COLO829 (cell line): ENCODE measurements at regions not wholly inside any gene's neighbourhood (a gene's known extent, or its start where the extent isn't known, plus 50 kb on each side); places are given as distances from the start of the nearest gene placed in this dataset.
"Not testable (repeated sequence)": the region's sequence is repeated elsewhere in the genome, so short reads cannot be mapped to it uniquely, and the experiment has no call there.

Source experiments
- DNase-seq: peaks from one replicate; pipeline ENCODE4 v3.0.0; 2012; ENCODE audit warnings: low spot score

- no peak for DNase-seq
Measured at GRCh38 chr6:2611092-2611491, 139.6 kb downstream of the MYLK4 start.

- DNase-seq, result no peak
Measured at GRCh38 chr6:2608503-2608902, 142.2 kb downstream of the MYLK4 start.

- DNase-seq, result no peak
Measured at GRCh38 chr6:2600363-2600762, 150.4 kb downstream of the MYLK4 start.

- no peak for DNase-seq
Measured at GRCh38 chr6:2599817-2600216, 150.9 kb downstream of the MYLK4 start.

GRCh38 chr6:2598867-2599266 is 151.9 kb downstream of the MYLK4 start:
- DNase-seq, result no peak

- no peak for DNase-seq
Measured at GRCh38 chr6:2597991-2598390, 152.7 kb downstream of the MYLK4 start.

GRCh38 chr6:2597457-2597856 is 153.3 kb downstream of the MYLK4 start:
- DNase-seq, result not testable (repeated sequence)

- no peak for DNase-seq
Measured at GRCh38 chr6:2596222-2596621, 154.5 kb downstream of the MYLK4 start.

GRCh38 chr6:2594868-2595267 is 155.9 kb downstream of the MYLK4 start:
- no peak for DNase-seq

GRCh38 chr6:2593167-2593566 is 157.6 kb downstream of the MYLK4 start:
- DNase-seq, result no peak

- no peak for DNase-seq
Measured at GRCh38 chr6:2589171-2589661, 161.5 kb downstream of the MYLK4 start.

- DNase-seq, result no peak
Measured at GRCh38 chr6:2583459-2583858, 167.3 kb downstream of the MYLK4 start.

GRCh38 chr6:2582268-2582667 is 168.5 kb downstream of the MYLK4 start:
- no peak for DNase-seq

GRCh38 chr6:2581611-2582010 is 169.1 kb downstream of the MYLK4 start:
- DNase-seq, result peak; percentile 40

- peak; percentile 88 for DNase-seq
Measured at GRCh38 chr6:2581011-2581410, 169.7 kb downstream of the MYLK4 start.

- no peak for DNase-seq
Measured at GRCh38 chr6:2579804-2580570, 170.7 kb downstream of the MYLK4 start.

- no peak for DNase-seq
Measured at GRCh38 chr6:2579241-2579761, 171.4 kb downstream of the MYLK4 start.

- DNase-seq, result no peak
Measured at GRCh38 chr6:2578767-2579166, 172.0 kb downstream of the MYLK4 start.

- peak; percentile 47 for DNase-seq
Measured at GRCh38 chr6:2576499-2576898, 174.2 kb downstream of the MYLK4 start.

- DNase-seq, result no peak
Measured at GRCh38 chr6:2575236-2575635, 175.5 kb downstream of the MYLK4 start.

GRCh38 chr6:2569420-2569819 is 181.3 kb downstream of the MYLK4 start:
- DNase-seq, result not testable (repeated sequence)

- DNase-seq, result no peak
Measured at GRCh38 chr6:2566048-2566447, 184.7 kb downstream of the MYLK4 start.

- DNase-seq, result no peak
Measured at GRCh38 chr6:2565499-2565898, 185.2 kb downstream of the MYLK4 start.

GRCh38 chr6:2563635-2564034 is 187.1 kb downstream of the MYLK4 start:
- DNase-seq, result no peak
